Amniotic epithelial cell (primary cell): ENCODE measurements at regions not wholly inside any gene's neighbourhood (a gene's known extent, or its start where the extent isn't known, plus 50 kb on each side); places are given as distances from the start of the nearest gene placed in this dataset.

ENCODE experiments used
- DNase-seq: peaks from one replicate; pipeline ENCODE4 v3.0.0-alpha.2; 2010; ENCODE audit warnings: low read depth

DNA sequence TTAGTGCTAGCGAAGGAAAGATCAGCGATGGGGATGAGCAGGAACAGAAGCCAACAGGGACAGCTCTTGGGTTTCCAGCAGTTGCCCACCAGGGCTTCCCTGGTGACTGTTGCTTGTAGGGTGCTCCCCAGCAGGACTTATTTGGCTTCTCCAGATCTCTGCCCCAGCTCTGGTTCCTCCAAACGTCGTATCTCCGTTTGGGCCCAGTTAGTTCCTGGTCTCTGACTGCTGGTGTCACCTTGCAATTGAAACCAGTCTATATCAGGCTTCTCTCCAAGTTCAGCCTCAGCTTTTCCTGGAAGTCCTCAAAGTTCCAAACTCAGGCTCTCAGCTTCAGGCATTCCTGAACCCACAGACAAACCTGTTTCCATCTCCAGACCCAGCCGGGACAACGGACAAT lies 70.8 kb upstream of the NXT1 start:
- DNase-seq = no peak

GRCh38 chr20:23278172-23278571 lies 72.4 kb upstream of the NXT1 start:
- DNase-seq = no peak

DNA sequence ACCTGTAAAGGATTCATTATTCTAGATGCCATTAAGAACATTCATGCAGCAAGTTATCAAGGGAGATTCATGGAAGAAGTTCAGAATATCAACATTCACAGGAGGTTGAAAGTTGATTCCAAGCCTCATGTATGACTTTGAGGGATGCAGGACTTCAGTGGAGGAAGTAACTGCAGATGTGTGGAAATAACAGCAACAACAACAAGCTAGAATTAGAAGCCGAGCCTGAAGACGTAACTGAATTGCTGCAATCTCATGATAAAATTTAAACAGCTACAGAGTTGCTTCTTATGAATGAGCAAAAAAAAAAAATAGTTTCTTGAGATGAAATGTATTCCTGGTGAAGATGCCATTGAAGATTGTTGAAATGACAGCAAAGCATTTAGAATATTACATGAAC lies 73.3 kb upstream of the NXT1 start:
- DNase-seq = no peak

DNA sequence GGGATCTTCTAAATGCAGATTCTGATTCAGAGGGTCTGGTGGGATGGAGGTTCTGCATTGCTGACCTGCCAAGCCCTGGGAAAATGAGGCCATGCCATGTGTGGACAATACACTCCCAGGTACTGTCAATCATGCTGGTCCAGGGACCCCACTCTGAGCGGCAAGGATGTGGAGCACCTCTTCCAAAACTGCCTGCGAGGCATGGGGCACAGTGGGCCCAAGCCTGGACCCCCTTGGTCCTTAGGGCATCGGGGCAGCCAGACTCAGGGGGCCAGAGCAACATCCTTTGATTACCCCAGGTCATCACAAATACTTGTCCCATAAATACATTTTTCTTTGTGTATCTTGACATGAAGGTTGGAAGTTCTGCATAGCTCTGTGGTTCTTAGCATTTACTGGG lies 76.8 kb upstream of the NXT1 start:
- no peak for DNase-seq

DNA sequence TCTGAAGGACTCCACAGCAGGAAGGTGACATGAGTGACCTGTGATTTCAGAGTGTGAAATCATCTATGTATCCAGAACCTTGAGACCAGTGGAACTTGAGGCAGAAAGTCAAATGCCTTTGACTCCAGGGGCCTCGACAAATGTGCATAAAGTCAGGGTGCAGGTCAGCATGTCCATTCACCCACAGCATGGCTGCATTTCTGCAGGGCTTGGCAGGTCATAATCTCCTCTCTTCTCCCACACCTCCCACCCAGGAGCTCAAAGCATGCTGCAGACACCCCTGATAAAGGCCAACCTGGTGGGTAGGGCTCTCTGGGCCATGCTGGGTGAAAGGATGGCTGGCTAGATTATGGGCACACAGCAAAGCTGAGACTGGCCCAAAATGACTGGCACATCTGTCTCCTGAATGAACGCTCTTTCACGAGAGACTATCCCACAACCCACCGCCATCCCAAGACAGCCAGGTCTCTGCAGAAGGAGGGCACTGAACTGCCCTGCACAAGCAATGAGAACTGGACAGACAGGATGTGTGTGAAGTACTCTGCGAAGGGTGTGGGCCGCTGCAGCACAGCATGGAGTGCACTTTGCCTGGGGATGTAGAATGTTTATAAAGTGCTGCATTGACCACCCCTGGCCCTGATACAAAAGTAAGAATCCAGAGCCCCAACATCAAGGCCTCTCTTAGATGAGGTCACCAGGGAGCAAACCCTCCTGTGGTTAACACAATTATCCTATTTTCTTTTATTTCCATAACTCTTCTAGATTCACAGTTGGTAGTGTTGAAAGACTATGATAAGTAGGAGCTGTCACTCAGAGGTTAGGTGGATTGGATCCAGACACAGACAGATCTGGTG lies 78.2 kb upstream of the NXT1 start:
- no peak for DNase-seq

DNA sequence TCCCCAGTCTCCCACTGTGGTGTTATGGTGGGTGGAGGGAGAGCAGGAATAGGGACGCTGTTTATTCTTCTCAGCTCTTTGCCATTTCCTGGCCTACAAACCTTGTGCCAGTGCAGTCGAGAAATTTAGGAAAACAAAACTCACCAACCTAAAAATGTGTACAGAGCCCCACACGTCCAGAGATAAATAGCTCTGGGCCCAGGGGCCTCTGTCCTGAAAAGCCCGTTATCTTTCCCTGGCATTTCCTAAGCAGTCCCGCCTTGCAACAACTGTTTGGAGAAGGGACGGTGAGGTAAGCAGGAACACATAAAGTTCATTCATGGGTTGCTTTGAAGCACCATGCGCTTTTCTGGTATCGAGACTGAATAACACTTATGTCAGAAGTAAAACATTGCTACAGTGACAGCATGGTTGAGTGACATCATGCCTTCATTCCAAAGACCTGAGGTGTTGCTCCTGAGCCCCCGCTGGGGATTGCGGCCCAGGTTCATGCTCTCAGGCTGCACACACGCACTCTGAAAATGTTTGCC lies 80.1 kb upstream of the NXT1 start:
- DNase-seq = peak; percentile 88

DNA sequence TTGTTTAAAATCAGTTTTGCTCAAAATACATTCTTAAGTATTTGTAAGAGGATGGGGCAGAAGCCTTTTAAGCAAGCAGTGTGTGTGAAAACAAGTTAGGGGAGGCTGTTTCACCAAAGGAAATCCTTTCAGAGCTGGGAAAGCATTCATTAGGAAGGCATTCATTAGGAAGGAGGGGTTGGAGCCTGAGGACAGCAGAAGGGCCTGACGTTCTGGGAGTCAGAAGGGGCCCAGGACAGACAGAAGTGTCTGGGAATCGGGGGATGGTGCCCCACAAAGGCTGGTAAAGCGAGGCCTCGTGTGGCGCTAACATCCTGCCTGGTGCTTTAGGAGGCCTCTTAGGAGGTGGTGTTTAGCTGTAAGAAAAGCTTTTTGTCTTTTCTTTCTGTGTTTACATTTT lies 80.6 kb upstream of the NXT1 start:
- DNase-seq = peak; percentile 19

DNA sequence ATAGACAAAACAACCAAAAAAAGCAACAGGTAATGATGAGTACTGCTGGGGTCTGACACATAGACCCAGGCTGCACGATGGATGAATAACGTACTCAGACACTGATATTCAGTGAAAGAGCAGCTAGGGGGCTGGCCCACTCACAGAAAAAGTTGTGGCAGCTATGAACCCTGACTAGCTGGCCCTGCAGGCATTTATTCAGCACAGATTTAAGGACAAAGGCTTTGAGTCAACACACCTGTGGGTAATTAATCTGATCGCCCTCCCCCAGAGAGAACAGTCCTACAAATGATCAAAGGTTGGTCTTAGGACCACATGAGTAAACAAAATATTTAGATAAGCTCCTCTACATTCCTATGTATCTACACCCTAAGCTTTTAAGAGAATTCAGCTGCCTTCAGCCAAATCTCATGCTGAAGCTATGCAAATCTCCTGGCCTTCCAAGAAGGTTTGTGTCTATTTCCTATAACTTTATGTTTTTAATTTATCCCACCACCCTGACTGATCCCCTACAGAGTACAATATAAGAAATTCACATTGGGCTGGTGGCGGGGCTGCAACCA lies 81.7 kb upstream of the NXT1 start:
- DNase-seq = no peak

GRCh38 chr20:23267909-23268308 lies 82.7 kb upstream of the NXT1 start:
- no peak for DNase-seq

- no peak for DNase-seq
These were observed 83.8 kb upstream of the NXT1 start for GRCh38 chr20:23266530-23267398.

DNA sequence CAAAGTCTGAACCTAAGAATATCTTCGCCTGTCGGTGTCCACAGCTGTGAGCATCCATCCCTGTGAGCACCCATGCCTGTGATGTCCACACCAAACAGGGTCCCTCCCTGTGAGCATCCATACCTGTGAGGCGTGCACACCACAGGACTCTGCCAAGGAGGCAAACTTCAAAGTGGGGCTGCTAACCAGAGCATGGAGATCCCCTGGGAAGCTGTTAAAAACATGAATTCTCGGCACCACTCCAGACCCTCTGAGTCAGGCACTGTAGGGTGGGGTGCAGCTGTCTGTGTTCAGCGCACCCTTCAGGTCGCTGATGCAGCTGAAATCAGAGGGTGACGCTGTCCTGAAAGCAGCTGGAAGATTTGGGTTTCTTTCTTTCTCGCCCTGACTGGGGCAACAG lies 85.4 kb upstream of the NXT1 start:
- no peak for DNase-seq

GRCh38 chr20:23264545-23264944 lies 86.0 kb upstream of the NXT1 start:
- no peak for DNase-seq

DNA sequence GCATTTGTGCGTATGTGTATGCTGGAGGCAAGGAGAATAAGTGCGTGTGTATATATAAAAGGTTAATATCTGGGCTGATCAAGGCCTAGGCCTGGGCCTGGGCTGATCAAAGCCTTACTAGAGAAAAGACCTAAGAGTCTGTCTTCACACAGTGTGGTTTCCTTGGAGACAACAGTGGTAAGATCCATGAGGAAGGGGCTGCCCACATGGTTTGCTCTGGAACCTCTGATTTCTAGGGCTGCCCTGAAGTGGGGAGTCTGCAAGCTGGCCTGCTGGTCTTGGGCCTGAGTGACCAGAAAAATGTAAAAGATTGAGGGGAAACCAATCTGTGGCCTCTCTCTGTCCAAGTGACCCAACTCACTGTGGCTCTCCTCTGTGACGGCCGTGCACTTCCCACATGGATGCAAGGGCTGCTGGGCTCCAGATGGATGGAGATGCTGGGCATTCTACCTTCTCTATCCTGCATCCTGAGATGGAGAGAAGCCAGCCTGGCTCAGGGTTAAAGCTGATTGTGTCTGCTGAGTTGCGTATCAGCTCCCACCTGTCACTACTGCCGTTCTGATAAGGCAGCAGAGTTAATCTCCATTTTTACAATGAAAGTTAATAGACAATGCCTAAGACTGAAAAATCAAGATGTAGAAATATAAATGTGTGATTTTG lies 90.3 kb upstream of the NXT1 start:
- DNase-seq = no peak

- DNase-seq = no peak
These were observed 91.9 kb upstream of the NXT1 start for GRCh38 chr20:23258747-23259121.

DNA sequence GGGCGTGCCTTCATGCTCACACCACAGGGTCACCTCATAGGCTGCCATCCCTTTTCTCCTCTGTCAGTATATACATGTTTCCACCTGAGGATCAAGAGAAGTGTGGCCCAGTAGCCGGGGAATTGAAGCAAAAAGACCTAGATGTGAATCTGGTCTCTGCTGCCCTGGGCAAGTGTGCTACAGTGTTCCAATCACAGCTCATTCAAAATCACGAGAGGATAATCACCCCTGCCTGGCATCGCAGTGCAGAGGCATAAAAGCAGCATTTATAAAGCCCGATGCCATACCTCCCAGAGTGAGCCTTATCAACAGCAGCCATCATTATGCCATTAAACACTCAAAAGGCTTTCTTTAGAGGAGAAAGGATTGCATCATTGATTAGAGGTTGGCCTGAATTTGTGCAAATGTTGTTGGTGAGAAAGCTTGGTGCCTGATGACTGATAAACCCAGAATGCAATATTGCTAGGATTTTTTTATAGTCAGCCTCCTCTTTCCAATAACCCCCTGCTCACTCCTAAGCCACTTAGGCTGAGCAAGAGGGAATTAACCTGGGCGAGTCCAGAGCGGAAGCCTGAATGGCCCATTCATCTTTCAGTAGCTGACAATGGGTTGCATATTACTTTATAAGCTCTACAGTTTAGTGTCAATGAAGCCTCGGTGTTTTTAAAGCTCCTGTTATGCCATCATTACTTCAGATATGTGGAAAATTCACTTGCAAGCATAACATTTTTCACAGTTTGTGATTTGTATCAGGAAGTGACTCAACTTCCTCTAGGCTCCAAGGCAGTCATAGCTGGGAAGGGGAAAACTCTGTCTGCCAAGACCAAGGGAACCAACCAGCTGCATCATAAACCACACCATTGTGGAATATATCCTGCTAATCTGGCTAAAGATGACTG lies 92.5 kb upstream of the NXT1 start:
- peak; percentile 87 for DNase-seq

DNA sequence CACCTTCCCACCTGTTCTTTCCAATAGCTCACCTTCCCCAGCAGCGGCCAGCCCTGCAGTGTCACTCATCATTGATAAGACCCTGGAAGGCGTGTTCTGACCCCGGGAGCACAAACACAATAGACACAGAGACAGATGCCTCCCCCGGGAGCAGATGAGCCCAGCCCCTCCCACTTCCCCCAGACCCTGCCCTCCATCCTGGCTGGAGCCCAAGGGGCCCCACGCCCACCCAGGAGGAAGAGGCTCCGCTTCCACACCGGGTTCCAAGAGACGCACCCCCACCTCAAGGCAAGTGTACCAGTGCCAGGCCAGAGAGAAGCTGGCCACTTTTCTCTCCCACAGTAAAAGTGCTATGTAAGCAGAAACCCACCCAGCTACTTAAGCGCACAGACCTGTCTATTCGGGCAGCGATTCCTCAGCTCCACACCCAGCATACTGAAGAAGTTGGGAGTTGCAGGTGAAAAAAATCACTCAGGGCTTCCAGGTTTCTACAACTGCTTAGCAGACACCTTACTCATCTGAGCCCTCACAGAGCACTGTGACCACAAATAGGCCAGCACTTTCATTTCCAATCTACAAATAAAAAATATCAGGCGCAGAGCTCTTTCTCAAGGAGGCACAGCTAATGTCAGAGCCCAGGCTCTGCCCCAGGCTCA lies 93.4 kb upstream of the NXT1 start:
- DNase-seq = peak; percentile 24

DNA sequence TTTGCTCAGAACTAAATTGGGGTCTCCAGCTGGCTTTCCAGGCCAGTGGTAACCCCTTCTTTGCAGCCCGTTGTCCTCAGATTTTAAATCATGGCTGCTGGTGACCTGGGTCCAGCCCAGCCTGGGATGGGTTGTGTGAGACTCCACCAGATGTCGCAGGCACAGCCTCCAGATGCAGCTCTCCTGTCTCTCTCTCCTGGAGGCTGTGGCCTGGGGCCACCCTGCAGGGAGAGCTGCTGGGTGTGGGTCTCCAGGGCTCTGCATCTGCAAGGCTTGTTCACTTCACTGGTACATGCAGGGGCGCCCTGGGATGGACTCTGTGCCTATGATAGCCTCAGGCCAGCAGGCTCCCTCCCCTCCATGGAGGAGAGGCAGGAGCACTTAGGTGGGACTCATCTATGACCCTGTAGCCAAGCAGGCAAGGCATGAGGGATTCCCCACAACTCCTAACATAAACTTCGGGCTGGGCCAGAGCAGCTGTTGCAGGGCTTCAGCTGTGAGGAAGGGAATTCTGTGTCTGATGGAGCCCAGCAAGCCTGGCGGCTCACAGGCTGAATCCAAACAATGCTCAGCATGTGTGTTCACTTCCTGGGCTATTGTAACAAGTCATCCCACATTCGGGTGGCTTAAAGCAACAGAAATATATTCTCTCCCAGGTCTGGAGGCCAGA lies 94.7 kb upstream of the NXT1 start:
- no peak for DNase-seq

GRCh38 chr20:23255106-23255505 lies 95.5 kb upstream of the NXT1 start:
- no peak for DNase-seq

GRCh38 chr20:23254505-23254904 lies 96.1 kb upstream of the NXT1 start:
- DNase-seq = no peak

DNA sequence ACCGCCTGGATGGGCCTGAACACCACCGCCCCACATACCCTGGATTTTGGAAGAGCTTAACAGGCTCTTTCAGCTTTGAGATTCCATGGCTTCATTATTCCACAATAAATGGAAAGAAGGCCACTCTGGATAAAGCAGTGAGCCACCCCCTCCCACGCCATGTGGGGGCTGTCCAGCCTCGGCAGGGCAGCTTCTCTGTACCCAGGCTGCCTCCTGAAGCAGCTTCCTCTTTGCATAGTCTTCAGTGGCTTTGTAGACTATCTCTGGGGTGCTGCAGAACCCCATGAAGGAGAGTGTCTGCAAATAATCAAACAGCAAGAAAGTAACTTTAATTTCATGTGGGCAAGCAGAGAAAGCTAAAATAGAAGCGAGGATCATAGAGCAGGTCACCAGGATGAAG lies 96.6 kb upstream of the NXT1 start:
- no peak for DNase-seq
